ENCODE measurements at regions not wholly inside any gene's neighbourhood (a gene's known extent, or its start where the extent isn't known, plus 50 kb on each side); places are given as distances from the start of the nearest gene placed in this dataset.

DNA sequence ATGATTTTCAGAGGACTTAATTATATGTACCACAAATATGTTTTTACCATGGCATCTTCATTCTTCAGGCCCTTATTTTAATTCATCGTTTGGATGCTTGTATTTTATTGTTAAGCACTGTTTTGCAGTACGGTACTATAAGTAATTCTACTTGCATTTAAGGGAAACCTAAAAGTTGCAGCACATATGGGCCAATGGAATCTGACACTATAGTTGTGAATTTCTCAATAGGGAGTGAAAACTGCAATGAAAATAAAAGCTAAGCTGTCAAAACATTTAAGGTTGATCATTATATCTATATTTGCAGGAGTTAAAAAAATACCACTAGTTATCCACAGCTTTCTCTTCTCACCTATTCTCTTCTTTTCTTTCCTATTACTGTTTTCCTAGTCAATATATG lies 1071.8 kb downstream of the MAT2B start:
- Histone ChIP-seq H3K9me3 (no peaks in the 10 kb centered on the region), H3K27ac (no peak overlapping the region), H3K4me3 (no peak overlapping the region), H3K36me3 (replicated peaks in 1 of 2; ENCODE audit: insufficient read depth in 1 of 2, low read depth in 2 of 2) (no peaks in the 10 kb centered on the region), H3K4me1 (no peaks in the 10 kb centered on the region), H3K27me3 (no peaks in the 10 kb centered on the region)
- no peak for ATAC-seq
- 57 to 79% methylated on average over 2 of the region's 2 CpGs for WGBS, 2 donors
- TF ChIP-seq POLR2A (IDR thresholded peaks at IDR 0.05) = no peak
- TF ChIP-seq, protein P1, sequence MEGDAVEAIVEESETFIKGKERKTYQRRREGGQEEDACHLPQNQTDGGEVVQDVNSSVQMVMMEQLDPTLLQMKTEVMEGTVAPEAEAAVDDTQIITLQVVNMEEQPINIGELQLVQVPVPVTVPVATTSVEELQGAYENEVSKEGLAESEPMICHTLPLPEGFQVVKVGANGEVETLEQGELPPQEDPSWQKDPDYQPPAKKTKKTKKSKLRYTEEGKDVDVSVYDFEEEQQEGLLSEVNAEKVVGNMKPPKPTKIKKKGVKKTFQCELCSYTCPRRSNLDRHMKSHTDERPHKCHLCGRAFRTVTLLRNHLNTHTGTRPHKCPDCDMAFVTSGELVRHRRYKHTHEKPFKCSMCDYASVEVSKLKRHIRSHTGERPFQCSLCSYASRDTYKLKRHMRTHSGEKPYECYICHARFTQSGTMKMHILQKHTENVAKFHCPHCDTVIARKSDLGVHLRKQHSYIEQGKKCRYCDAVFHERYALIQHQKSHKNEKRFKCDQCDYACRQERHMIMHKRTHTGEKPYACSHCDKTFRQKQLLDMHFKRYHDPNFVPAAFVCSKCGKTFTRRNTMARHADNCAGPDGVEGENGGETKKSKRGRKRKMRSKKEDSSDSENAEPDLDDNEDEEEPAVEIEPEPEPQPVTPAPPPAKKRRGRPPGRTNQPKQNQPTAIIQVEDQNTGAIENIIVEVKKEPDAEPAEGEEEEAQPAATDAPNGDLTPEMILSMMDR (IDR thresholded peaks at IDR 0.05) = no peak
- intact Hi-C loops (cut with DNase I) = no loop called here
- DNase-seq = no peak

DNA sequence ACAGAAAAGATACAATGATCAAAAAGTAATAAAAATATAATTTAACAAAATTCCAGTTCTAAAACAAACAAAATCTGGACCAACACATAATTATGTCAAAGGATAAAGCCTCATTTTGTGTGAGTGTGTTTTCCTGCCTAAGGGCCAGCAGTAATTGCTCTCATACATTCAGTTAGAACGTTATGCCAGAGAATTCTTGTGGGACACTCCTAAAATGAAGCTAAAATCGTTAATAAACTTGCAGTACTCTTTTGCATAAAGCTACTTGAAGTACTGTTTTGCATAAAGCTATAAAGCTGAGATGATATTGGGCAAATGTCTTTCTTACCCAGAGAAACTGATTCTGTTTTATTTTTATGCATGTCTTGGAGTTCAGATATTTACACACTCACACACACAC lies 1072.3 kb downstream of the MAT2B start:
- no peak for DNase-seq
- WGBS, 2 donors = 26 to 36% methylated on average over 2 of the region's 2 CpGs

DNA sequence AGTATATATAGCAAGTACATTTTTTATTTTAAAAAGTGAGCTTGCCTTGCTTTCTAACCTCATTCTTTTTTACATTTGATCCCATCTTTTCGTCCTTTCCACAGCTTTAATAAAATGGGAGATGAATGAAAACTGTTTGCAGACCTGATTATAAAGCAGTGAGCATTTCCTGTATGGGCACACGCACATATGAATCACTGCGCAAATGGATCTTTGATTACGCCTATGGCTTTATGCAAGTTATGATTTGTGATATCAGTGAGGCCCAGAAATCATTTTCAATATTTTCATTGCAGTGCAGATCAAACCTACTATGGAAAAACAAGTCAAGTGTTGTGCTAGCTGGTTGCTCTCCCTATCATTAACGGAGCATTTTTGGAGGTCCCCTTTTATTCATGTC lies 1073.0 kb downstream of the MAT2B start:
- Histone ChIP-seq H3K4me3 (no peak overlapping the region), H3K4me1 (no peaks in the 10 kb centered on the region), H3K27ac (no peak overlapping the region), H3K27me3 (no peaks in the 10 kb centered on the region), H3K9me3 (no peaks in the 10 kb centered on the region), H3K36me3 (replicated peaks in 1 of 2; ENCODE audit: insufficient read depth in 1 of 2, low read depth in 2 of 2) (no peaks in the 10 kb centered on the region)
- ATAC-seq = no peak
- DNase-seq = no peak
- WGBS, 2 donors = 77 to 84% methylated on average over 5 of the region's 5 CpGs
- TF ChIP-seq, protein P1 (IDR thresholded peaks at IDR 0.05) = no peak
- TF ChIP-seq POLR2A (IDR thresholded peaks at IDR 0.05) = no peak
- intact Hi-C loops (cut with DNase I) = no loop called here

More for the DNA sequence above, 1072.3 kb downstream of the MAT2B start:
- intact Hi-C loops (cut with DNase I) = no loop called here
- TF ChIP-seq, protein P1 (IDR thresholded peaks at IDR 0.05) = no peak
- no peak for TF ChIP-seq POLR2A (IDR thresholded peaks at IDR 0.05)
- Histone ChIP-seq H3K27ac (no peak overlapping the region), H3K9me3 (no peaks in the 10 kb centered on the region), H3K36me3 (replicated peaks in 1 of 2; ENCODE audit: insufficient read depth in 1 of 2, low read depth in 2 of 2) (no peaks in the 10 kb centered on the region), H3K27me3 (no peaks in the 10 kb centered on the region), H3K4me3 (no peak overlapping the region), H3K4me1 (no peaks in the 10 kb centered on the region)
- no peak for ATAC-seq

GRCh38 chr5:164578911-164579310 lies 1073.5 kb downstream of the MAT2B start:
- H3K36me3 ChIP-seq (replicated peaks in 1 of 2; ENCODE audit: insufficient read depth in 1 of 2, low read depth in 2 of 2) = no peaks in the 10 kb centered on the region
- TF ChIP-seq, protein P1 (IDR thresholded peaks at IDR 0.05) = no peak
- no peak for TF ChIP-seq POLR2A (IDR thresholded peaks at IDR 0.05)
- 46 to 48% methylated on average over 2 of the region's 2 CpGs for WGBS, 2 donors
- ATAC-seq (no peak), DNase-seq (no peak)
- intact Hi-C loops (cut with DNase I) = no loop called here
- no peak overlapping the region for H3K4me3 ChIP-seq
- no peaks in the 10 kb centered on the region for H3K9me3 ChIP-seq
- no peak overlapping the region for H3K27ac ChIP-seq
- H3K27me3 ChIP-seq = no peaks in the 10 kb centered on the region
- no peaks in the 10 kb centered on the region for H3K4me1 ChIP-seq

DNA sequence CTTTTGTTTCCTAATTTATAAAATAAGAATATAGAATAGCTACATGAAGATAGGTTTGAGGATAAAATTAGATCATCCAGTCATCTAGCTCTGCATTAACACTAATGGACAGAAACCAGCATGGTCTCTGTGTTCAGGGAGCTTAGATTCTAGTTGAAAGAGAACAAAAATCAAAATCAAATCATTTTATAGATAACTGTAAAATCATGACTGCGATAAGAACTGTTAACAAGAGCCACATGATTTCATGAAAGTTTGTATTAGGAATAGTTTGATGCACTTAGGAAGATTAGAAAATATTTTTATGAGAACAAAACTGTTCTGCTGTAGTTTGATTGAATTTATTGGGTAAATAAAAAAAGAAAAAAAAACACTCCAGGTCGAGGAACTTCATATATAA lies 1074.7 kb downstream of the MAT2B start:
- no peak overlapping the region for H3K27ac ChIP-seq
- H3K4me1 ChIP-seq = no peaks in the 10 kb centered on the region
- intact Hi-C loops (cut with DNase I) = no loop called here
- no peak for DNase-seq
- no peaks in the 10 kb centered on the region for H3K27me3 ChIP-seq
- no peak for TF ChIP-seq POLR2A (IDR thresholded peaks at IDR 0.05)
- TF ChIP-seq, protein P1 (IDR thresholded peaks at IDR 0.05) = no peak
- 44 to 56% methylated on average over 2 of the region's 2 CpGs for WGBS, 2 donors
- H3K4me3 ChIP-seq = no peak overlapping the region
- ATAC-seq = no peak
- H3K9me3 ChIP-seq = no peaks in the 10 kb centered on the region
- no peaks in the 10 kb centered on the region for H3K36me3 ChIP-seq (replicated peaks in 1 of 2; ENCODE audit: insufficient read depth in 1 of 2, low read depth in 2 of 2)
